ENCODE measurements at regions not wholly inside any gene's neighbourhood (a gene's known extent, or its start where the extent isn't known, plus 50 kb on each side); places are given as distances from the start of the nearest gene placed in this dataset.

DNA sequence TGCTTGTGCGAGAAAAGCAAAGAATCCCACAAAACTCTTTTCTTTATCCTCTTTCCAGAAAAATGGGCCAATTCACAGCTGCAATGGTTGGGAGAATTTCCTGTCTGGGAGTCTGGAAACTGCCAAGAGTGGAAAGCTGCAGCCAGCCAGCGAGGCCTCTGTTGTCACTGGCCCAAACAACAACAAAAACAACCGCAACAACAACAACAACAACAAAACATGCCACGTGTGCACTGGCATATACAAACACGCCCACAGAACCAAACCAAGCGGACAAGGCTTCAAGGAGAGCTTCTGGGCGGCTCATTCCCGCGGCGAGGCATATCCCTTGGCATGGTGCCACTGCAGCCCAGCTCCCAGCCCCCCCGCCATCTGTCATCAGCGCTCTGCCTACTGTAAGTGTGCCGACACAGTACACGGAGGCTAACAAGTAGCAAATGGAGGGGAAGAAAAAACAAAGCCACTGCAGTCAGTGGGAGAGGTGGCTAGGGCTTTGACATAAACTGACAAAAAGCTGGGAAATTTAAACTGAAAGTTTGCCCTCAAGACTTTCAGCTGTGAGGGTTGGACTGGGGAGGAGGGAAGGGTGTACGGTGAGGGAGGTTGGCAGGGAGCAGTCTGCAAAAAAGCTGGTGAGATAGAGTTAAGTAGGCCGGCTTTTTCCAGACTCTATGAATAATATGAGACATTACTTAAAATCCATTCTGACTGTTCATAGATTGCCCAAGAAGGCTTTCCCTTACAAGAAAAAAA lies 165.0 kb upstream of the ZNF462 start:
- TF ChIP-seq, protein P1, sequence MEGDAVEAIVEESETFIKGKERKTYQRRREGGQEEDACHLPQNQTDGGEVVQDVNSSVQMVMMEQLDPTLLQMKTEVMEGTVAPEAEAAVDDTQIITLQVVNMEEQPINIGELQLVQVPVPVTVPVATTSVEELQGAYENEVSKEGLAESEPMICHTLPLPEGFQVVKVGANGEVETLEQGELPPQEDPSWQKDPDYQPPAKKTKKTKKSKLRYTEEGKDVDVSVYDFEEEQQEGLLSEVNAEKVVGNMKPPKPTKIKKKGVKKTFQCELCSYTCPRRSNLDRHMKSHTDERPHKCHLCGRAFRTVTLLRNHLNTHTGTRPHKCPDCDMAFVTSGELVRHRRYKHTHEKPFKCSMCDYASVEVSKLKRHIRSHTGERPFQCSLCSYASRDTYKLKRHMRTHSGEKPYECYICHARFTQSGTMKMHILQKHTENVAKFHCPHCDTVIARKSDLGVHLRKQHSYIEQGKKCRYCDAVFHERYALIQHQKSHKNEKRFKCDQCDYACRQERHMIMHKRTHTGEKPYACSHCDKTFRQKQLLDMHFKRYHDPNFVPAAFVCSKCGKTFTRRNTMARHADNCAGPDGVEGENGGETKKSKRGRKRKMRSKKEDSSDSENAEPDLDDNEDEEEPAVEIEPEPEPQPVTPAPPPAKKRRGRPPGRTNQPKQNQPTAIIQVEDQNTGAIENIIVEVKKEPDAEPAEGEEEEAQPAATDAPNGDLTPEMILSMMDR (IDR thresholded peaks at IDR 0.05; ENCODE audit: insufficient read depth, missing control alignments): no peak
- DNase-seq (ENCODE audit: insufficient read length, low spot score) (no peak), FAIRE-seq (no peak)

DNA sequence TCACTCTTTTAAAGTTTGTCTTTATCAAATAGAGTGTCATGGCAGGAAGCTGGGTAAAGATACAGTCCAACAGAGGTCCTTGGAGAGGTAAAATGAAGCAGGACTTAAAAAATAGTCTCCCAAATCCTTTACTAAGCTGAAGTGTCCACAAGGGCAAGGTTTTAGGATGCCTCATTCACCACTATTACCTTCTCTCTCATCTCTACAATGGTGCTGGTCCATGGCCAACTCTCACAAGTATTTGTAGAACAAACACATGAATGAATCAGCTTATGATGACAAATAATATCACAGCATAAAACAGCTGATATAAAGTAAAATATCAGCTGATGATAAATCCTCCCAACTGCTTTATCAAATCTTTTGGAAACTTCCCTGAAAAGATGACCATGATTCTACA lies 162.3 kb upstream of the ZNF462 start:
- FAIRE-seq (no peak), DNase-seq (ENCODE audit: insufficient read length, low spot score) (no peak)
- TF ChIP-seq, protein P1 (IDR thresholded peaks at IDR 0.05; ENCODE audit: insufficient read depth, missing control alignments): no peak

DNA sequence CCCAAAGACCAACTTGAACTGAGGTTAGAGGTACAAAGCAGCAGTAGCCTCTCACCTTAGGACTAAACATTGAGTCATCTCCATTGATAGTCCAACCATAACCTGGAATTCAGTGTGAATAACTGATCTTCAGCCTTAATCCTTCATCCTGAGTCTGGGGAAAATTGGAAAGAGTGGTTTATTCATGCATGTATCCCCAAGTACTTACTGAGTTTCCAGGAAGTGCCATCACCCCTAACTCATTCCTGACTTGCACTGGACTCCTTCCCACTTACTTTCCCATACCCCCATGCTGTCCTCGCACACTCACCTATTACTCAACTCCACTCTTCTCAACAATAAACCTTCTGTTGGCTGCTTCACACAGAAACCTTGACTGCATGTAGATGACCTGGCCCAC lies 161.4 kb upstream of the ZNF462 start:
- TF ChIP-seq, protein P1 (IDR thresholded peaks at IDR 0.05; ENCODE audit: insufficient read depth, missing control alignments): no peak
- DNase-seq (ENCODE audit: insufficient read length, low spot score): no peak
- FAIRE-seq: no peak

DNA sequence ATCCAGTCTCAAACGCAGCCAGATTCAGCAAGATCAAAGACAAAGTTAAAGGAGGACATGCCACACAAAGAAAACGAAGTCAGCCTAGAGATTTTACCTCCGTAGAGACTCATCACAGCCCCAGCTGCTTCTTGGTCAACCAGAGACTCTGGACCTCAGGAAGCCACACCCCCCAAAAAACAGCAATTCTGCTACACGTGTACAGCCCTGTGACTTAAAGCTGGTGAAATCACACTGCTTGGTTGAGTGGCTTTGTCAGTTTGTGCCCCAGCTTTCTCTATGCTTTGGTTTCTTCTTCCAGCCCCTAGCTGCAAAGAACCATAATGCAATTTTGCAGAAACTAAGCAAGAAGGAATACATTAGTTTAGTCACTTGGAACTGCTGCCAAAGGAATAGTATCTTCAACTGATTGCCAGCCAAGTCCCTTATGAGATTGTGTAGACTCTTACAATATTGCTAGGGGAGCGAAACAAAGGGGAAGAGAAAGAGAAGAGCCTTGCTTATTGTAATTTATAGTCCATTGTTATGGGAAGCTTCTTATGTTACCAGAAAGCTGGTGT lies 158.8 kb upstream of the ZNF462 start:
- FAIRE-seq: no peak
- TF ChIP-seq, protein P1 (IDR thresholded peaks at IDR 0.05; ENCODE audit: insufficient read depth, missing control alignments): no peak

DNA sequence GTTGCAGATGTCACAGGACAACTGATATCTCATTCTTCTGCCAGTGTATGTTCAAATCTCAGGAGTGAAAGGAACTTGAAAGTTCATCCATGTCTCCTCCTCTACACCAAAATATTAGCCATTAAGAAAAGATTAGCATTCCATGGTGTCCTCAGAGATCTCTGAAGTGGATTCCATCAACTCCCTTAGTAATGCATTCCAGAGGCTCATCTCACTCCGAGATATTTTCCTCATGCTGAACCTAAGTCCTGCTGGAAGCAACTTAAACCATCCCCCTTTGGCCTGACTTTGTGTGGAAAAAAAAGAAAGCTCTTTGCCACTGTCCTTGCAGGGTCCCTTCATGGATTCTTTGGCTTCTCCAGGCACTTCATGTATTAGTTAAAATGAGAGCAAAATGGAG lies 155.7 kb upstream of the ZNF462 start:
- TF ChIP-seq, protein P1 (IDR thresholded peaks at IDR 0.05; ENCODE audit: insufficient read depth, missing control alignments): no peak
- DNase-seq (ENCODE audit: insufficient read length, low spot score) (no peak), FAIRE-seq (no peak)

More for the DNA sequence above, 158.8 kb upstream of the ZNF462 start:
- DNase-seq (ENCODE audit: insufficient read length, low spot score): no peak

DNA sequence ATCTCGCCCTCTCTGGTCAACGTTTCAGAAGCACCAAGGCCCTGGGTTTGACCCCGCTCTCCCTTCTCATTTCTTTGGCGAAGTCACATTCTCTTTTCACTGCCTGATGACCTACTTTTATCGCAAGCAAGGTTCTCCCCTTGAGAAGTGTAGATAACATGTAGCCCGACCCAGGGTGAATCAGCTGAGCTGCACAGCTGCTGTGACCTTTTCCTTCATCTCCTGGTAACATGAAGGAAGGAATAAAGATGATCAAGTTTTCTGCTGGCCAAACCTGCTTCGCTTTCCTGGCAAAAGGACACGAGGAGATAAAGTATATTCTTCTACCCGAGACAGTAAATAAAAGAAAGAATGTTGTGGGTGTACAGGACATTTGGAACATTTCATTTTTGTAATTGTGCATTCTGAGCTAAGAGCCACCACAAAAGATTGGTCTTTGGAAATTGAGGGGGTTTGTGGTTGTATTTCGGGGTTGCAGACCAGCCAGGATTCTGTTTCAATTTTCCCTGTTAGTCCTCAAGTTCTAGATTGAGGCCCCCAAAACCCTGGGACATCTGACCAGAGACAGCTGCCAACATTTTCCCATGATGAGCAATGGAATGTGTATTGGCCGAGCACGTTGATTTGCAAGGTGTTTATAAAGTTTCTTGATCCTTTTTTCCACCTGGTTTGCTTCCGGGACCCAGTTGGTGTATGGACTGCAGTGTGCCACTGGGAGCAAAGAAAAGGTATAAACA lies 155.1 kb upstream of the ZNF462 start:
- TF ChIP-seq, protein P1 (IDR thresholded peaks at IDR 0.05; ENCODE audit: insufficient read depth, missing control alignments): no peak
- DNase-seq (ENCODE audit: insufficient read length, low spot score) (no peak), FAIRE-seq (no peak)
